Pancreas (tissue), 10 donors: ENCODE measurements at regions not wholly inside any gene's neighbourhood (a gene's known extent, or its start where the extent isn't known, plus 50 kb on each side); places are given as distances from the start of the nearest gene placed in this dataset.

Source experiments
- ATAC-seq, 4 donors: fragments of 200-7000 bp; cut with Tn5 transposase; one replicate each; pipeline versions ENCODE4 v1.8.0 to v1.9.1; 2020; ENCODE audit warnings: mild to moderate bottlenecking in 4 of 4, moderate library complexity in 4 of 4
- DNase-seq, 6 donors: peaks; one replicate each; pipeline ENCODE4 v3.0.0-alpha.2; 2020
- FAIRE-seq: peaks from 2 replicates; lab custom pipeline; 2012; peaks lifted over from hg19 to GRCh38; lab: Jason Lieb, UNC
- H3K27ac ChIP-seq, 4 donors: fragments of 200-600 bp; sonication (generic); 1 replicate in 3 of 4; 2 replicates in 1 of 4; pipeline versions ENCODE4 v1.5.0 to v1.8.0; 2020
- H3K27me3 ChIP-seq, 4 donors: fragments of 200-600 bp; one replicate each; pipeline ENCODE4 v1.8.0; 2021
- H3K36me3 ChIP-seq, 3 donors: fragments of 200-600 bp; sonication (generic) in 1 of 3; one replicate each; pipeline versions ENCODE4 v1.5.0 to v1.8.0; 2020 to 2021
- H3K4me1 ChIP-seq, 3 donors: fragments of 200-600 bp; one replicate each; pipeline ENCODE4 v1.8.0; 2021
- H3K4me3 ChIP-seq, 4 donors: fragments of 200-600 bp; sonication (generic) in 2 of 4; one replicate each; pipeline versions ENCODE4 v1.5.0 to v1.8.0; 2020 to 2021
- H3K9me3 ChIP-seq, 4 donors: fragments of 200-600 bp; one replicate each; pipeline ENCODE4 v1.8.0; 2021
- WGBS, 2 donors: extraction: QIAGEN DNeasy Blood & Tissue Kit; methylation state at CpG; one replicate each; pipeline ENCODE4 v1.1.7; 2013; 5-methylcytosine and 5-hydroxymethylcytosine counted together
- intact Hi-C, 3 donors: fragments of 100-400 bp; cut with DNase I; formaldehyde crosslinking; loops; one replicate each; pipeline versions ENCODE4 v1.11.1 to v1.14.2; 2022
- TF ChIP-seq, protein P1 (sequence below), 4 donors: fragments of 200-600 bp; sonication (generic) in 3 of 4; IDR thresholded peaks; one replicate each; pipeline versions ENCODE4 v1.5.0 to v1.8.0; 2021; ENCODE audit warnings: antibody characterized with exemption in 4 of 4
- donor health status: healthy with polysubstance abuse.
- donor health status: DM: no; HTN: no; CAD: no; lungs with moderate emphysema.
- donor health status: DM: no; HTN: no; CAD: no.
- donor health status: control.
- donor health status: control.
- donor health status: Bipolar disorder and iron deficiency.
- donor health status: DM: yes; HTN: yes; CAD: no.
- donor health status: DM: no; HTN: no; CAD: no.
- donor health status: DM: no; HTN: no; CAD: no.
- donor health status: DM: yes; HTN: yes; CAD: no.

DNA sequence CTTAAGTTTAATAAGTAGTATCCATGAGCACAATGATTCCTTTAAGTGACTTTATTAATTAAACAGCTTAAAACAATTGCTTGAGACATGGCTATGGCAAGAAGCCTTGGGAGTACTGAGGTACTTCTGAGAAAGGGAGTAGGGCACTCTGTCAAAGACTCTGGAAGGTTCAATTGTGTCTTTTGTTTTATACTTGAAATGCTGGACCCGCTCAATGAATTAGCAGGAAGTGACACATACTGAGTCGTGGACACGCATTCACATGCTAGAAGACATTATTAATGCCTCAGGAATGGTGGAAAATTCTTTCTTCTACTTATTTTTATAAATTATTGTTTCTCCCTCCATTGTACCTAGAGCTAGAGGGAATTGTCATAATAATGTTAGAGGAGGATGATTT, 347.3 kb upstream of the ZNF608 start:
- FAIRE-seq (no peak), ATAC-seq (no peak), DNase-seq (no peak)
- Histone ChIP-seq H3K4me1 (no peaks in the 10 kb centered on the region), H3K27ac (no peak overlapping the region), H3K9me3 (no peaks in the 10 kb centered on the region), H3K4me3 (no peak overlapping the region), H3K27me3 (no peaks in the 10 kb centered on the region), H3K36me3 (no peaks in the 10 kb centered on the region)
- WGBS, 2 donors: 91 to 95% methylated on average over 3 of the region's 3 CpGs
- TF ChIP-seq, protein P1, sequence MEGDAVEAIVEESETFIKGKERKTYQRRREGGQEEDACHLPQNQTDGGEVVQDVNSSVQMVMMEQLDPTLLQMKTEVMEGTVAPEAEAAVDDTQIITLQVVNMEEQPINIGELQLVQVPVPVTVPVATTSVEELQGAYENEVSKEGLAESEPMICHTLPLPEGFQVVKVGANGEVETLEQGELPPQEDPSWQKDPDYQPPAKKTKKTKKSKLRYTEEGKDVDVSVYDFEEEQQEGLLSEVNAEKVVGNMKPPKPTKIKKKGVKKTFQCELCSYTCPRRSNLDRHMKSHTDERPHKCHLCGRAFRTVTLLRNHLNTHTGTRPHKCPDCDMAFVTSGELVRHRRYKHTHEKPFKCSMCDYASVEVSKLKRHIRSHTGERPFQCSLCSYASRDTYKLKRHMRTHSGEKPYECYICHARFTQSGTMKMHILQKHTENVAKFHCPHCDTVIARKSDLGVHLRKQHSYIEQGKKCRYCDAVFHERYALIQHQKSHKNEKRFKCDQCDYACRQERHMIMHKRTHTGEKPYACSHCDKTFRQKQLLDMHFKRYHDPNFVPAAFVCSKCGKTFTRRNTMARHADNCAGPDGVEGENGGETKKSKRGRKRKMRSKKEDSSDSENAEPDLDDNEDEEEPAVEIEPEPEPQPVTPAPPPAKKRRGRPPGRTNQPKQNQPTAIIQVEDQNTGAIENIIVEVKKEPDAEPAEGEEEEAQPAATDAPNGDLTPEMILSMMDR (IDR thresholded peaks at IDR 0.05): no peak
- intact Hi-C loops: no loop called here

DNA sequence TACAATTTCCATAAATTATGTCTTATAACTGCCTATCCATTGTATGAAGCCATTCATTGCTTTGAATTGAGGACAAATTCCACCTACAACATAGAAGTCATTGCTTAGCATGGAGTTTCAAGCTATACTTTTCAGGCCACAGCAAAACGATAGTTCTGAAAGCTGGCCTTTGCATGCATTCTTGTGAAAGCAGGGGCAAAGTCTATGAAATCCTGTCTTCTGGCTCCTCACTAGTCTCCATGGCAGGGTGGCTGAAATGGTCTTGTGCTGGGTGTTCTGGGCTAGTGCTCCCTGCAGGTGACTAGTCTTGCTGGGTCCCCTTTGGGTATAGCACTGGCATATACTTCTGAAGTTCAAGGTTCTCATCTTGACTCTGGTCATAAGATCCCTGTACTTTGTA, 353.9 kb upstream of the ZNF608 start:
- FAIRE-seq: no peak
- DNase-seq: no peak
- Histone ChIP-seq H3K9me3 (no peaks in the 10 kb centered on the region), H3K4me3 (no peak overlapping the region), H3K36me3 (no peaks in the 10 kb centered on the region), H3K27me3 (no peaks in the 10 kb centered on the region), H3K27ac (no peak overlapping the region), H3K4me1 (no peaks in the 10 kb centered on the region)
- ATAC-seq: no peak
- WGBS, 2 donors: 97 to 98% methylated on average over 1 of the region's 1 CpG
- TF ChIP-seq, protein P1 (IDR thresholded peaks at IDR 0.05): no peak
- intact Hi-C loops: no loop called here

DNA sequence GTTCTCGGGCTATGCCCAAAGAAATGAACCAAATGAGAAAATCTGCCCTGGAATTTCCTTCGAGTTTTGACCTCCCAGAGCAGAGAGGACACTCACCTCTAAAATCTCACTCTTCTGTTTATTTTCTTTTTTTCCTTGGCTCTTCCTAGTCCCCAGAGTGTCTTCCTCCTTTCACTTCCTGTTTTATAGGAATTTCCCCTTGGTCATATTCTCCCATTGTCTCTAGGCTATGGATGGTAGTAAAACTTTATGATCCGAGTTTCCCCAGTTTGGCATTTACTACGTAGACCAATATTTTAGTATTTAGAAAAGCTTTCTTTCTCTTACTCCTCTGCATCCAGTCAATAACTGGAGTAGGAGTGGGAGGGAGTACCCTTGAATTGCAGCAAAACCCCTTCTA, 354.5 kb upstream of the ZNF608 start:
- H3K36me3 ChIP-seq: no peaks in the 10 kb centered on the region
- no peak for FAIRE-seq
- 90 to 92% methylated on average over 4 of the region's 4 CpGs for WGBS, 2 donors
- H3K9me3 ChIP-seq: no peaks in the 10 kb centered on the region
- no peak overlapping the region for H3K27ac ChIP-seq
- no peak overlapping the region for H3K4me3 ChIP-seq
- ATAC-seq: no peak
- H3K27me3 ChIP-seq: no peaks in the 10 kb centered on the region
- H3K4me1 ChIP-seq: no peaks in the 10 kb centered on the region
- intact Hi-C loops: no loop called here
- DNase-seq: no peak
- TF ChIP-seq, protein P1 (IDR thresholded peaks at IDR 0.05): no peak

DNA sequence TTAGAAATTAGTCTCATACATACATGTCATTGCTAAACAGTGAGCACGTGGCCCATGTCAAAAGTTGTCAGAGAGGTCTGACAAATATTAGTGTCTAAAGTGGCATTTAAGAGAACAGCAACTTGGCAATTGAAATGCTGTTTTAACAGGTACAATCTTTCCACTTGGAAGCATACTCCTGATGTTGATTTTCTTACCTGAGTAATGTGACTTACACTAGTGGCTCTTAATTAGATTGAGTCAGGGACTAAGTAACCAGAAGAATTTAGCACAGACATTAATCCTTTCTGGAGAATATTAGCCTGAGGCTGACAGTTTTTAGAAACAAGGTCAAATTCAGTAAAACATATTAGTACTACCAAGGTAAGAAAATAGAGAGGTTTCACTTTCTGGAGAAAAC, 357.0 kb upstream of the ZNF608 start:
- Histone ChIP-seq H3K9me3 (no peaks in the 10 kb centered on the region), H3K4me1 (no peaks in the 10 kb centered on the region), H3K4me3 (no peak overlapping the region), H3K27me3 (no peaks in the 10 kb centered on the region), H3K27ac (no peak overlapping the region), H3K36me3 (no peaks in the 10 kb centered on the region)
- WGBS, 2 donors: 47 to 53% methylated on average over 1 of the region's 1 CpG
- FAIRE-seq (no peak), DNase-seq (no peak), ATAC-seq (no peak)
- intact Hi-C loops: no loop called here
- TF ChIP-seq, protein P1 (IDR thresholded peaks at IDR 0.05): no peak

DNA sequence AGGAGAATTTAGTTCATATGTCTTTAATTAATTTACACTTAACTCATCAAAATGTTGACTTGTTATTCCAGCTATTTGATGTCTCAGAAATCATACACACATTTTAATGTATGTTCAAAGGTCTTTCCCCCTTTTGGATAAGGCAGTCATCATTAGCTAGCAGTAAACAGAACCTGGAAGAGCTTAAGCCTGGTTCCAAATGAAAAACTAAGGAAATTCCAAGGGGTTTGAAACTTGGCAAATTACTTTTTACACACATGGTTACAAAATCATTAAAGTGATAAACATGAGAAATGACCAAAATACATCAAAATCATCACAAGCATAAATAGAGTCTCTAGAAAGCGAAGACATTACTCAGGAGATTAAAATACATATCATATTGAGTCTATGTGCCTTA, 359.8 kb upstream of the ZNF608 start:
- no peak for DNase-seq
- Histone ChIP-seq H3K27ac (no peak overlapping the region), H3K4me3 (no peak overlapping the region), H3K27me3 (no peaks in the 10 kb centered on the region), H3K9me3 (no peaks in the 10 kb centered on the region), H3K4me1 (no peaks in the 10 kb centered on the region), H3K36me3 (no peaks in the 10 kb centered on the region)
- no peak for FAIRE-seq
- intact Hi-C loops: no loop called here
- TF ChIP-seq, protein P1 (IDR thresholded peaks at IDR 0.05): no peak
- ATAC-seq: no peak
- WGBS, 2 donors: 89 to 100% methylated on average over 1 of the region's 1 CpG
